Effector memory CD8-positive, alpha-beta T cell (primary cell): ENCODE measurements at regions not wholly inside any gene's neighbourhood (a gene's known extent, or its start where the extent isn't known, plus 50 kb on each side); places are given as distances from the start of the nearest gene placed in this dataset.

Experiments used
- ATAC-seq: fragments of 150-1000 bp; cut with Tn5 transposase; replicated peaks from 2 replicates; pipeline ENCODE4 v1.10.0; 2021; ENCODE audit warnings: mild to moderate bottlenecking, moderate library complexity
- DNase-seq, 3 experiments: peaks; one replicate each; pipeline ENCODE4 v3.0.0; 2021
- H3K27ac Mint-ChIP-seq, 2 donors: one replicate each; pipeline ENCODE4 v1.8.0; 2022; ENCODE audit warnings: mild to moderate bottlenecking in 2 of 2, mixed read lengths in 2 of 2, moderate library complexity in 2 of 2
- H3K27me3 Mint-ChIP-seq, 2 donors: one replicate each; pipeline ENCODE4 v1.8.0; 2022; ENCODE audit warnings: mixed read lengths in 2 of 2
- H3K36me3 Mint-ChIP-seq: one replicate; pipeline ENCODE4 v1.8.0; 2022; ENCODE audit warnings: mild to moderate bottlenecking, moderate library complexity, mixed read lengths; ENCODE audit not compliant: insufficient read depth
- H3K4me1 Mint-ChIP-seq, 2 donors: one replicate each; pipeline ENCODE4 v1.8.0; 2022; ENCODE audit warnings: low read depth in 2 of 2, mixed read lengths in 2 of 2
- H3K4me3 Mint-ChIP-seq, 2 donors: one replicate each; pipeline ENCODE4 v1.8.0; 2022; ENCODE audit warnings: mild to moderate bottlenecking in 2 of 2, mixed read lengths in 2 of 2, moderate library complexity in 2 of 2
- H3K9me3 Mint-ChIP-seq, 2 donors: one replicate each; pipeline ENCODE4 v1.8.0; 2022; ENCODE audit warnings: mixed read lengths in 2 of 2

GRCh38 chr18:78900938-78901909 lies 78.4 kb upstream of the SALL3 start:
- no peak for ATAC-seq
- H3K27ac Mint-ChIP-seq = no peak overlapping the region
- H3K27me3 Mint-ChIP-seq = peaks cover 36 to 66% of the 10 kb centered on the region in 2 donors
- peaks cover 0 to 3% of the 10 kb centered on the region in 2 donors for H3K4me1 Mint-ChIP-seq
- DNase-seq = no peak
- H3K36me3 Mint-ChIP-seq = no peaks in the 10 kb centered on the region
- no peak overlapping the region for H3K4me3 Mint-ChIP-seq
- peaks cover 0 to 2% of the 10 kb centered on the region in 2 donors for H3K9me3 Mint-ChIP-seq

- Mint-ChIP-seq H3K4me1 (peaks cover 0 to 3% of the 10 kb centered on the region in 2 donors), H3K4me3 (no peak overlapping the region), H3K9me3 (peaks cover 0 to 2% of the 10 kb centered on the region in 2 donors), H3K27me3 (peaks cover 37 to 66% of the 10 kb centered on the region in 2 donors), H3K36me3 (peaks cover 2% of the 10 kb centered on the region), H3K27ac (no peak overlapping the region)
- DNase-seq (no peak), ATAC-seq (no peak)
Observed at GRCh38 chr18:78901923-78902794, 77.5 kb upstream of the SALL3 start.

GRCh38 chr18:78902795-78903435 lies 76.7 kb upstream of the SALL3 start:
- Mint-ChIP-seq H3K27me3 (peaks cover 43 to 65% of the 10 kb centered on the region in 2 donors), H3K36me3 (peaks cover 2% of the 10 kb centered on the region), H3K4me3 (no peak overlapping the region), H3K27ac (no peak overlapping the region), H3K4me1 (peaks cover 0 to 3% of the 10 kb centered on the region in 2 donors), H3K9me3 (peaks cover 0 to 2% of the 10 kb centered on the region in 2 donors)
- no peak for ATAC-seq
- DNase-seq = no peak

GRCh38 chr18:78903436-78904178 lies 76.0 kb upstream of the SALL3 start:
- Mint-ChIP-seq H3K27ac (no peak overlapping the region), H3K4me3 (no peak overlapping the region), H3K36me3 (peaks cover 2% of the 10 kb centered on the region), H3K9me3 (peaks cover 0 to 2% of the 10 kb centered on the region in 2 donors), H3K4me1 (peaks cover 0 to 3% of the 10 kb centered on the region in 2 donors), H3K27me3 (peaks cover 49 to 58% of the 10 kb centered on the region in 2 donors)
- DNase-seq = no peak
- ATAC-seq = no peak

GRCh38 chr18:78904179-78904531 lies 75.5 kb upstream of the SALL3 start:
- no peak for ATAC-seq

GRCh38 chr18:78905334-78905733 lies 74.3 kb upstream of the SALL3 start:
- H3K36me3 Mint-ChIP-seq = peaks cover 2% of the 10 kb centered on the region
- ATAC-seq (no peak), DNase-seq (no peak)
- peaks cover 46 to 49% of the 10 kb centered on the region in 2 donors for H3K27me3 Mint-ChIP-seq
- H3K4me1 Mint-ChIP-seq = peaks cover 0 to 3% of the 10 kb centered on the region in 2 donors
- peaks cover 0 to 2% of the 10 kb centered on the region in 2 donors for H3K9me3 Mint-ChIP-seq
- H3K4me3 Mint-ChIP-seq = no peak overlapping the region
- H3K27ac Mint-ChIP-seq = no peak overlapping the region

More at GRCh38 chr18:78904179-78904531, 75.5 kb upstream of the SALL3 start:
- DNase-seq = no peak
- H3K36me3 Mint-ChIP-seq = peaks cover 2% of the 10 kb centered on the region
- no peak overlapping the region for H3K27ac Mint-ChIP-seq
- peaks cover 0 to 2% of the 10 kb centered on the region in 2 donors for H3K9me3 Mint-ChIP-seq
- peaks cover 0 to 3% of the 10 kb centered on the region in 2 donors for H3K4me1 Mint-ChIP-seq
- no peak overlapping the region for H3K4me3 Mint-ChIP-seq
- peaks cover 49 to 56% of the 10 kb centered on the region in 2 donors for H3K27me3 Mint-ChIP-seq

- H3K4me3 Mint-ChIP-seq = no peak overlapping the region
- peaks cover 0 to 2% of the 10 kb centered on the region in 2 donors for H3K9me3 Mint-ChIP-seq
- H3K4me1 Mint-ChIP-seq = peaks cover 0 to 3% of the 10 kb centered on the region in 2 donors
- no peak for DNase-seq
- peaks cover 2% of the 10 kb centered on the region for H3K36me3 Mint-ChIP-seq
- H3K27me3 Mint-ChIP-seq = peaks cover 40 to 49% of the 10 kb centered on the region in 2 donors
- no peak overlapping the region for H3K27ac Mint-ChIP-seq
- no peak for ATAC-seq
Observed at GRCh38 chr18:78906066-78906465, 73.6 kb upstream of the SALL3 start.

GRCh38 chr18:78908462-78909260 lies 71.0 kb upstream of the SALL3 start:
- ATAC-seq (no peak), DNase-seq (no peak)
- H3K27ac Mint-ChIP-seq = no peak overlapping the region
- no peaks in the 10 kb centered on the region for H3K4me1 Mint-ChIP-seq
- no peak overlapping the region for H3K4me3 Mint-ChIP-seq
- peaks cover 2% of the 10 kb centered on the region for H3K36me3 Mint-ChIP-seq
- no peaks in the 10 kb centered on the region for H3K9me3 Mint-ChIP-seq
- peaks cover 21 to 28% of the 10 kb centered on the region in 2 donors for H3K27me3 Mint-ChIP-seq

GRCh38 chr18:78911751-78912283 lies 67.8 kb upstream of the SALL3 start:
- peaks cover 0 to 4% of the 10 kb centered on the region in 2 donors for H3K9me3 Mint-ChIP-seq
- H3K27ac Mint-ChIP-seq = no peak overlapping the region
- ATAC-seq (no peak), DNase-seq (no peak)
- H3K4me3 Mint-ChIP-seq = no peak overlapping the region
- H3K27me3 Mint-ChIP-seq = peaks cover 16 to 22% of the 10 kb centered on the region in 2 donors
- no peaks in the 10 kb centered on the region for H3K4me1 Mint-ChIP-seq
- peaks cover 1% of the 10 kb centered on the region for H3K36me3 Mint-ChIP-seq

- no peak overlapping the region for H3K27ac Mint-ChIP-seq
- DNase-seq = no peak
- H3K4me1 Mint-ChIP-seq = no peaks in the 10 kb centered on the region
- no peak overlapping the region for H3K4me3 Mint-ChIP-seq
- ATAC-seq = no peak
- peaks cover 0 to 4% of the 10 kb centered on the region in 2 donors for H3K9me3 Mint-ChIP-seq
- H3K36me3 Mint-ChIP-seq = no peaks in the 10 kb centered on the region
- H3K27me3 Mint-ChIP-seq = peaks cover 16 to 19% of the 10 kb centered on the region in 2 donors
Observed at GRCh38 chr18:78912336-78912735, 67.3 kb upstream of the SALL3 start.

GRCh38 chr18:78912844-78913243 lies 66.8 kb upstream of the SALL3 start:
- no peak for ATAC-seq
- no peak overlapping the region for H3K4me3 Mint-ChIP-seq
- no peak for DNase-seq
- H3K27me3 Mint-ChIP-seq = peaks cover 15 to 16% of the 10 kb centered on the region in 2 donors
- H3K4me1 Mint-ChIP-seq = no peaks in the 10 kb centered on the region
- no peaks in the 10 kb centered on the region for H3K36me3 Mint-ChIP-seq
- H3K9me3 Mint-ChIP-seq = peaks cover 0 to 4% of the 10 kb centered on the region in 2 donors
- no peak overlapping the region for H3K27ac Mint-ChIP-seq

- Mint-ChIP-seq H3K36me3 (no peaks in the 10 kb centered on the region), H3K4me3 (no peak overlapping the region), H3K4me1 (no peaks in the 10 kb centered on the region), H3K27ac (no peak overlapping the region), H3K27me3 (peaks cover 11 to 16% of the 10 kb centered on the region in 2 donors), H3K9me3 (peaks cover 0 to 4% of the 10 kb centered on the region in 2 donors)
- no peak for DNase-seq
- ATAC-seq = no peak
Observed at GRCh38 chr18:78913395-78913794, 66.2 kb upstream of the SALL3 start.
